Endothelial cell of umbilical vein (primary cell): ENCODE measurements at regions not wholly inside any gene's neighbourhood (a gene's known extent, or its start where the extent isn't known, plus 50 kb on each side); places are given as distances from the start of the nearest gene placed in this dataset.

Experiments used
- BruUV-seq: library from RNA; stranded (reverse); fragments of 400-500 nt; replicated peaks from 2 replicates; lab custom pipeline; 2021; lab: Mats Ljungman, UMichigan
- CTCF ChIA-PET: fragments of 300-600, 350-600 bp; sonication (Branson Sonifier 250); formaldehyde crosslinking; loops from one replicate; lab custom pipeline; 2021; ENCODE audit warnings: antibody characterized with exemption, inconsistent platforms; lab: Charles Lee
- POLR2A ChIA-PET: fragments of 300-600, 350-600 bp; sonication (Branson Sonifier 250); formaldehyde crosslinking; loops from one replicate; lab custom pipeline; 2021; ENCODE audit warnings: antibody characterized with exemption, inconsistent platforms; lab: Charles Lee
- DNase-seq: peaks from one replicate; pipeline ENCODE4 v3.0.0-alpha.2; 2011; ENCODE audit warnings: low read depth, low spot score
- FAIRE-seq: peaks from 2 replicates; lab custom pipeline; 2011; peaks lifted over from hg19 to GRCh38; lab: Jason Lieb, UNC
- H2AFZ ChIP-seq: 2 replicates; pipeline ENCODE4 v1.6.0; 2012; ENCODE audit warnings: low read depth, low read length, control low read depth, inconsistent platforms
- H3K27ac ChIP-seq: 2 replicates; pipeline ENCODE4 v1.5.1; 2011; ENCODE audit warnings: low read depth, mild to moderate bottlenecking, control low read depth, low read length, moderate library complexity; ENCODE audit not compliant: insufficient read depth
- H3K27me3 ChIP-seq, 2 experiments: 2 replicates each; pipeline versions ENCODE4 v1.6.0 to v1.6.1; 2011; ENCODE audit warnings: low read length in 2 of 2, mixed read lengths in 1 of 2; ENCODE audit not compliant: control insufficient read depth in 2 of 2, insufficient read depth in 2 of 2
- H3K36me3 ChIP-seq, 2 experiments: 2 replicates in 1 of 2; 3 replicates in 1 of 2; pipeline ENCODE4 v1.5.1; 2011; ENCODE audit warnings: low read length in 2 of 2, mild to moderate bottlenecking in 1 of 2, moderate library complexity in 1 of 2; ENCODE audit not compliant: control insufficient read depth in 2 of 2, insufficient read depth in 2 of 2; ENCODE audit errors: extremely low read depth in 1 of 2
- H3K4me1 ChIP-seq: 3 replicates; pipeline ENCODE4 v1.5.1; 2011; ENCODE audit warnings: mild to moderate bottlenecking, low read length; ENCODE audit not compliant: control insufficient read depth, insufficient read depth; ENCODE audit errors: extremely low read depth
- H3K4me2 ChIP-seq: 2 replicates; pipeline ENCODE4 v1.6.1; 2011; ENCODE audit warnings: low read length, control low read depth, mixed read lengths; ENCODE audit not compliant: insufficient read depth
- H3K4me3 ChIP-seq, 3 experiments: fragments of 200-600 bp in 1 of 3; sonication (generic), shearing (Covaris generic) in 1 of 3; replicated peaks in 1 of 3; 2 replicates each; pipeline ENCODE4 v1.5.1; 2011 to 2016; ENCODE audit warnings: control low read depth in 3 of 3, low read length in 3 of 3, mild to moderate bottlenecking in 2 of 3, inconsistent platforms in 1 of 3, low read depth in 1 of 3, moderate library complexity in 1 of 3; ENCODE audit not compliant: insufficient read depth in 1 of 3
- H3K79me2 ChIP-seq: 2 replicates; pipeline ENCODE4 v1.6.0; 2012; ENCODE audit warnings: low read length, inconsistent platforms; ENCODE audit not compliant: control insufficient read depth, insufficient read depth
- H3K9ac ChIP-seq: replicated peaks from 2 replicates; pipeline ENCODE3; 2011; ENCODE audit warnings: low read length, control low read depth; ENCODE audit not compliant: insufficient read depth; ENCODE audit errors: extremely low read depth
- H3K9me1 ChIP-seq: replicated peaks from 3 replicates; pipeline ENCODE4 v1.6.0; 2011; ENCODE audit warnings: mild to moderate bottlenecking, low read length; ENCODE audit not compliant: control insufficient read depth, insufficient read depth; ENCODE audit errors: extremely low read depth
- H3K9me3 ChIP-seq: replicated peaks from 2 replicates; pipeline ENCODE4 v1.5.1; 2012; ENCODE audit warnings: low read length, inconsistent platforms; ENCODE audit not compliant: control insufficient read depth, insufficient read depth
- H4K20me1 ChIP-seq: replicated peaks from 2 replicates; pipeline ENCODE3; 2011; ENCODE audit warnings: mild to moderate bottlenecking, low read length; ENCODE audit not compliant: control insufficient read depth, insufficient read depth; ENCODE audit errors: extremely low read depth
- EZH2 ChIP-seq: IDR thresholded peaks from 2 replicates; pipeline ENCODE4 v1.6.1; 2012; ENCODE audit warnings: borderline replicate concordance, low read depth, mild to moderate bottlenecking, moderate library complexity, low read length, inconsistent platforms; ENCODE audit not compliant: severe bottlenecking
- FOS ChIP-seq: IDR thresholded peaks from 2 replicates; pipeline ENCODE4 v1.6.1; 2011; ENCODE audit warnings: mild to moderate bottlenecking, low read length, moderate library complexity, borderline replicate concordance; ENCODE audit not compliant: insufficient read depth
- GATA2 ChIP-seq: IDR thresholded peaks from 2 replicates; pipeline ENCODE4 v1.7.0; 2011; ENCODE audit warnings: low read depth, mild to moderate bottlenecking, moderate library complexity, mixed read lengths, low read length; ENCODE audit not compliant: insufficient read length, insufficient read depth
- JUN ChIP-seq: IDR thresholded peaks from 2 replicates; pipeline ENCODE4 v1.6.1; 2011; ENCODE audit warnings: borderline replicate concordance, low read depth; ENCODE audit not compliant: insufficient read length, insufficient read depth
- MYC ChIP-seq: IDR thresholded peaks from one replicate; pipeline ENCODE4 v1.6.1; 2011; ENCODE audit warnings: mild to moderate bottlenecking, low read depth, low read length
- POLR2A ChIP-seq: IDR thresholded peaks from 2 replicates; pipeline ENCODE4 v1.6.1; 2012; ENCODE audit warnings: low read depth, mild to moderate bottlenecking, control low read depth, low read length
- POLR2AphosphoS5 ChIP-seq: IDR thresholded peaks from 2 replicates; pipeline ENCODE4 v1.6.1; 2012; ENCODE audit warnings: low read depth, mild to moderate bottlenecking, control low read depth, low read length, moderate library complexity; ENCODE audit not compliant: insufficient read depth
- dilution Hi-C: fragments of 300-500 bp; cut with MboI; formaldehyde crosslinking; loops from one replicate; pipeline ENCODE4 v1.15.0; 2019; ENCODE audit warnings: low sequenced_read_pairs; ENCODE audit not compliant: extremely low pct_ligation_motif_present
- intact Hi-C: fragments of 100-400 bp; cut with micrococcal nuclease; formaldehyde crosslinking; loops from one replicate; pipeline ENCODE4 v1.10.0; 2022
- TF ChIP-seq, protein P1 (sequence below): IDR thresholded peaks from 2 replicates; pipeline ENCODE4 v1.6.1; 2011; ENCODE audit not compliant: insufficient read depth, insufficient read length
- TF ChIP-seq, protein P2 (sequence below), 2 donors: IDR thresholded peaks; 1 replicate in 1 of 2; 2 replicates in 1 of 2; pipeline ENCODE4 v1.5.1; 2011; ENCODE audit warnings: low read length in 2 of 2, mild to moderate bottlenecking in 2 of 2, moderate library complexity in 2 of 2, control low read depth in 1 of 2, inconsistent platforms in 1 of 2, low read depth in 1 of 2; ENCODE audit not compliant: insufficient read depth in 1 of 2; ENCODE audit errors: extremely low read depth in 1 of 2

DNA sequence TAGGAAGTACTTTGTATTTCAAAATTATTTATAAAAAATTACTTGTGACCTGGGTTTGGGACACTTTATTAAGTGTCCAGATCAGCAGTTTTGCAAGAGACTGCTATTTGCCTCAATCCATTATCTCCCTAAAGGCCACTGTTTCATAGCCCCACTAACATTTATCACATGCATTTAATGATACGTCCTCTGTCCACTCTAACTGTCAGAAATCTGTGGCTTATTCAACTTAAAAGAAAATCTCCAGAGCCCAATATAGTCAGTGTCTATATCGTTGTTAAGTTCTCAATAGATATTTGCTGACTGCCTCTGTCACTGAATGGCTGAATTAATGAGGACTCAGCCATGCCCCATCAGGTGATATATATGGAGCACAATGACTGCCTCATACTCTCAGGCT lies 553.9 kb upstream of the POM121L12 start:
- BruUV-seq, result no TSS peak
- Histone ChIP-seq H2AFZ (no peak overlapping the region), H3K9me1 (no peaks in the 10 kb centered on the region), H3K79me2 (no peaks in the 10 kb centered on the region), H3K4me1 (no peaks in the 10 kb centered on the region), H3K9me3 (no peaks in the 10 kb centered on the region), H3K4me3 (no peak overlapping the region), H3K4me2 (no peak overlapping the region), H3K27ac (no peak overlapping the region), H3K9ac (no peak overlapping the region), H3K36me3 (no peaks in the 10 kb centered on the region), H3K27me3 (no peaks in the 10 kb centered on the region), H4K20me1 (no peaks in the 10 kb centered on the region)
- POLR2A ChIA-PET, result no interaction called here
- intact Hi-C loops, result no loop called here
- dilution Hi-C loops, result no loop called here
- FAIRE-seq, result no peak
- TF ChIP-seq JUN, result no peak
- no peak for TF ChIP-seq POLR2A
- TF ChIP-seq, protein P1, sequence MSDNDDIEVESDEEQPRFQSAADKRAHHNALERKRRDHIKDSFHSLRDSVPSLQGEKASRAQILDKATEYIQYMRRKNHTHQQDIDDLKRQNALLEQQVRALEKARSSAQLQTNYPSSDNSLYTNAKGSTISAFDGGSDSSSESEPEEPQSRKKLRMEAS, result no peak
- TF ChIP-seq FOS, result no peak
- no peak for TF ChIP-seq EZH2
- no peak for TF ChIP-seq MYC
- TF ChIP-seq, protein P2, sequence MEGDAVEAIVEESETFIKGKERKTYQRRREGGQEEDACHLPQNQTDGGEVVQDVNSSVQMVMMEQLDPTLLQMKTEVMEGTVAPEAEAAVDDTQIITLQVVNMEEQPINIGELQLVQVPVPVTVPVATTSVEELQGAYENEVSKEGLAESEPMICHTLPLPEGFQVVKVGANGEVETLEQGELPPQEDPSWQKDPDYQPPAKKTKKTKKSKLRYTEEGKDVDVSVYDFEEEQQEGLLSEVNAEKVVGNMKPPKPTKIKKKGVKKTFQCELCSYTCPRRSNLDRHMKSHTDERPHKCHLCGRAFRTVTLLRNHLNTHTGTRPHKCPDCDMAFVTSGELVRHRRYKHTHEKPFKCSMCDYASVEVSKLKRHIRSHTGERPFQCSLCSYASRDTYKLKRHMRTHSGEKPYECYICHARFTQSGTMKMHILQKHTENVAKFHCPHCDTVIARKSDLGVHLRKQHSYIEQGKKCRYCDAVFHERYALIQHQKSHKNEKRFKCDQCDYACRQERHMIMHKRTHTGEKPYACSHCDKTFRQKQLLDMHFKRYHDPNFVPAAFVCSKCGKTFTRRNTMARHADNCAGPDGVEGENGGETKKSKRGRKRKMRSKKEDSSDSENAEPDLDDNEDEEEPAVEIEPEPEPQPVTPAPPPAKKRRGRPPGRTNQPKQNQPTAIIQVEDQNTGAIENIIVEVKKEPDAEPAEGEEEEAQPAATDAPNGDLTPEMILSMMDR (IDR thresholded peaks at IDR 0.05; ENCODE audit: extremely low read depth in 1 of 2, insufficient read depth in 1 of 2, low read depth in 1 of 2, low read length in 2 of 2), result no peak
- no peak for TF ChIP-seq GATA2
- TF ChIP-seq POLR2AphosphoS5, result no peak
- CTCF ChIA-PET, result no interaction called here
- no peak for DNase-seq
